T-helper 2 cell treated with Interferon-gamma antibody and Interleukin-4, amounts not matched to agents 100 ng/mL and 5 ng/mL, for 36 hours (primary cell): ENCODE measurements at regions not wholly inside any gene's neighbourhood (a gene's known extent, or its start where the extent isn't known, plus 50 kb on each side); places are given as distances from the start of the nearest gene placed in this dataset.
"Not testable (repeated sequence)": the region's sequence is repeated elsewhere in the genome, so short reads cannot be mapped to it uniquely, and the experiment has no call there.

Source experiments
- intact Hi-C: fragments of 100-400 bp; cut with micrococcal nuclease; formaldehyde crosslinking; loops from one replicate; pipeline ENCODE4 v1.15.1; 2023

DNA sequence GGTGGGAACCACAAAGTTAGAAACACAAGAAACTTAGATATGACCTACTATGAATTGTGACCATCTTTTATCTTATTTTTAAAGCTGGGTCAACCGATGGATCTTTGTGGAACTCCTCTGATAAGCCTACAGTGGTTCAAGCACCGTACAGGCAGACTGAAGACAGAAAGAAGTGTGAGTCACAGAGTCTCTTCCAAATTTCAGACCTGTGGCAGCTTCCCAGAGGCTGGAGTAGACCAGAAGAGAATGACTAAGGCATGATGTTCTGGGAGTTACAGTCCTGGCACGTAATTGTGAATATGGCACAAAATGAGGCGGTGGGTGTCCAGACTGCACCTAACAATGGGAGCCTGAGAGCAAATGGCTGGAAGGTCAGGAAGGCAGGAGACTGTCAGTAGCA lies 70.0 kb downstream of the LMO4 start:
- intact Hi-C loops = no loop called here

- intact Hi-C loops = no loop called here
Measured at GRCh38 chr1:87399264-87399663, 70.6 kb downstream of the LMO4 start.

GRCh38 chr1:87399701-87400100 lies 71.0 kb downstream of the LMO4 start:
- intact Hi-C loops = loop anchor here (5.0 kb wide), 1 partner anchor 1007 kb away; no protein-coding TSS in a partner anchor

- intact Hi-C loops = loop anchor here (5.0 kb wide), 1 partner anchor 1009 kb away; no protein-coding TSS in a partner anchor
Measured at GRCh38 chr1:87400813-87401212, 72.1 kb downstream of the LMO4 start.

DNA sequence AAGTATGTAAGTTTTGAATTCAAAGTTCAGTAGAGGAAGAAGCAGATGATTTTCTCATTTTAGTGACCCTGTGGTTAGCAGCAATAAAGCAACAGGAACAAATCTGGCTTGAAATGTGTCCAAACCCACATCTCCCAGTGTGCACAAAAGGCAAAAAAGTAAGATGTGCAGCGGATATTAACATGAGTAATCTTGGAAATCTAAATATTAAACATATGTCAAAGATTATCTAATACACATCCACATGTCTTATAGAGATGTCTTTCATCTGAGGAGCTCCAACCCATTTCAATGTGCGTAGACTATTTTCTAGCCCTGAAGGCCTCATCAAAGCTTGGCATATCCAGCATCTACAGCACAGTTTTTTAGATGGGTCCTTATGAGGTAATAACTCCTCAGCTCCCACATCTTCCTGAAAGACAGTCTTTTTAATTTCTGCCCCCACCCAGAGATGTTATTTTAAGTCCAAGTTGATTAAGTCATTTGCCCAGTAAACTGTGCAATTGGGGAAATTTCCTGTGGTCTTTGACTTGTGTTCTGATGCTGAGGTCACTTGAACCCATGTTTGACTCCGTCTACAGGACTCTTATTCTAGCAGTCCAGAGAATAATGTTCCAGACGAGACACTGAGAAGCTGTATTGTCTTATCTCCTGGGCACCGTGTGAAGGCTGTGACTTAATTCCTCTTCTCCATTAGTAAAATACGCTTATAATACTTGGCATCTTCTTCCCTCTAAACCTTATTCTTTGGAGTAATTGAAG lies 73.7 kb downstream of the LMO4 start:
- intact Hi-C loops = loop anchor here (5.0 kb wide), 1 partner anchor 1010 kb away; no protein-coding TSS in a partner anchor

DNA sequence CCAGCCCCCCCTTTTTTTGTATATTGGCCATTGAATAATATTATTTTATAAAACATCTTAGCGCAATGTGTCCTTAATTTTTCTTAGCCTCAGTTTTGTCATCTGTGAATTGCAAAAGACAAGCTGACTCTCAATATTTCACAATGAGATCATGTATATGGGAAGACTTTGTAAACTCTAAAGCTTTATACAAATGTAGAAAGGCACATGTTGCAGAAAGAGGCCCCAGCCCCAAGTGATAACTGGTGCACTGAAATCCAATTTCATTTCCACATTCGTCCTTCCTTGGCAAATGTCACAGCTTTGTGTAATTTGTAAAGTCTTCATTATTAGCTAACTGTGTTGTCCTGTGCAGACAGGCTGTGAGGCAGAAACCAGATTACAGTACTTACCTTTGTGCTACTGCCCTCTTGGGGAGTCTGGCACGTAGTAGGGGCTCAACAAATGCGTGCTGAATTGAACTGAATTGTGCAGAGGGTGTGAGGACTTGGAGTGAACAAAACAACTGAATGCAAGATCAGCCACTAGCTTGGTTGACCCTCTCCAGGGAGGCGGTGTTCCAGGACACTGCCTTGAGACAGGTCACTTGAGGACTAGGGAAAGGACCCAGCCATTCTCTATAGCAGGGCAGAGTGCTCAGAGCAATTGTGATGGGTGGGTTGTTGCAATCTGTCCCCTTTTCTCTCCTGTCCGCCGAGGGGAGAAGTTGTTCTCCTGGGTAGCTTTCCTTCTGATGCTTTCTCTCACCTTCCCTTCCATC lies 74.6 kb downstream of the LMO4 start:
- intact Hi-C loops = loop anchor here (5.0 kb wide), 1 partner anchor 1011 kb away; no protein-coding TSS in a partner anchor

DNA sequence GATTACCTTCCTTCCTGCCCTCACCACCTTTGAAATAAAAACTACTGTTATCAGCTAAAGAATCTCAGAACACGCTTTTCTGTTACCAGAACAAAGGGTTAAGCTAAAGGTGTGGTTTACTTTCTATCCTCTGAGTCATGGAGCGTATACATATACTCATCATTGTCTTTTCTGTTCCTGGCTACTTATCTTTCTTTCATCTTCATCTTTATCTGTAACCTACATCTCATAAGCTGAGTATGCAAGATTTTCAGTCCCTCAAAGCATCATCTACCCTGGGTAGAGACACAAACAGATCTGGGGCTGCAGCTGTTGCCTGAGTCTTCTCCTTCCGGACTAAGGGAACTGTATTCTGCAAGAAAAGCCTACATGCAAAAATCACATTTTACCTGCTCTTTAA lies 75.6 kb downstream of the LMO4 start:
- intact Hi-C loops = loop anchor here (1.0 to 5.0 kb wide), 5 partner anchors 31 to 1012 kb away; partner anchors contain the start of gene LMO4

GRCh38 chr1:87408665-87409248 lies 80.1 kb downstream of the LMO4 start:
- intact Hi-C loops = no loop called here

DNA sequence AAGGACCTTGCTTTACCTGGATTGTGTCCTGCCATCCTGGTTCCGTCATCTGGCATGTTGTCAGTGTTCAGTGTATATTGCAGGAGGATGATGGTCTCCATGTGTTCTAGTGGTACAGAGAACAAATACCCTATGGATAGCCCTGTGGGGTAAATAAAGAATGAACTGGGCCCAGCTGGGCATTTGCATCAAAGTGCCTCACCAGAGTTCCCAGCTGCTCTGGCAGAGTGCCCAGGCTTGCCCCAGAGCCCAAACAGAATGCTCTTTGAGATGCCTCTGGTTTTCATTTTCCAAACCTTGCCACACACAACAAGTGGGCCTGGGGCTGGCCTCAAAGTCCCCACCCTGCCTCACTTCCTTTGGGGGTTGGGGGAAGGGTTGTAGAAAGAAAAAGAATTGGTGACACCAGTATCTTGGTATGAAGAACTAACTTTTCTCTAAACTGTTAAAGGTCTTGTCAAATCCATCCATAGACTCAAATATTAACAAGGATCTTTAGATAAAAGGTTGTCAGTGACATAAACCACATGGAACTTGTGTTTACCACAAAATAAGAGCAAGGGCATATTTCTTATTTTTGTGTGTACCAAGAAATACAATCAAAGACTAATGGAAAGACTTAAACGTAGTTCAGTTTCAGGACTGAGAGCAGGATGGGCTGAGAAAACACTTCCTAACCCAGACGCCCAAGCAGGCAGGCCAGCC lies 82.2 kb downstream of the LMO4 start:
- intact Hi-C loops = no loop called here

DNA sequence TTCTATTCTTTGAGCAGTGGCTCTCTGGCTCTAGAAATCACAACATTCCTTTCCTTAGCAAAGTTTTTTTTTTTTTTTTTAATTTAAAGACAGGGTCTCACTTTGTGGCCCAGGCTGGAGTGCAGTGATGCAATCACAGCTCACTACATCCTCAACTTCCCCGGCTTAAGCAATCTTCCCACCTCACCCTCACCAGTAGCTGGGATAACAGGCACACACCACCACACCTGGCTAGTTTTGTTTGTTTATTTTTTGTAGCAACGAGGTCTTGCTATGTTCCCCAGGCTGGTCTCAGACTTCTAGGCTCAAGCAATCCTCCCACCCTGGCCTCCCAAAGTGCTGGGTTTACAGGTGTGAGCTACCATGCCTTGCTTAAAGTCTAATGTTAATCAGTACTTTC lies 85.2 kb downstream of the LMO4 start:
- intact Hi-C loops = not testable (repeated sequence)

- intact Hi-C loops = no loop called here
Measured at GRCh38 chr1:87418048-87418447, 89.4 kb downstream of the LMO4 start.

GRCh38 chr1:87421809-87422208 lies 93.1 kb downstream of the LMO4 start:
- intact Hi-C loops = no loop called here

- intact Hi-C loops = no loop called here
Measured at GRCh38 chr1:87424541-87424940, 95.9 kb downstream of the LMO4 start.

DNA sequence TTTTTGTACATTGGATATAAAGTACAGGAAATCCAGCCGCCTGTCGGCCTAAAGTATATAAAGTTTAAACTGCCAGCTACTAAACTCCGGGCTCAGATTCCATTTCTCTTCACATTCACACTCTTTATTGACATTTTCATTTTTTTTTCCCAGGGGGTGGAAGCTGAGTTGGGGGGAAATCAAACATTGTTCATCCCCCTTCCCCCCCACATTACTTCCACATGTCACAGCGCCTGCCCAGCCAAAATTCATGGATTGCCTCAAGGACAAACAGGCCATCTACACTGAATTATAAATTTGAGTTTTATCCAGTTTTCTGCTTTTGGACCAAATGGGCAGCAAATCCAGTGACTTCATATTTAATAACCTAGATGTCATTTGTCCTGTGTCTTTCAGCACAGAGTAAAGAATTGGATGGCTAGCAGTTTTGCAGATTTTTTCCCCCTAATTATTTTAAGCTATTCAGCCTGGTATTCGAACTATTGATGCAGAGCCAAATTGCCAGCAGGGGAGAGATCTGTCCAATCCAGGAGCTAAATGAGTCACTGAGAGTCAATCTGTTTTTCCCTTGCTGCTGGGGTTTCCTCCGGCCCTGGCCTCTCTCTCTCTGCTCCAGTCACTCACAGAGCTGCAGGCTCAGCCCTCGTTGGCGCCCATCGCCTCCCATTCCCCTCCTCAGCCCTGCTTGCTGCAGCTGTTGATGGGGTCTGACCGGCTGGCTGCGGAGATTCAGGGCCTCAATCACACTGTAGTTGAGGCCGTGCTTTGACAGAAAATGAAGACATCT lies 98.0 kb downstream of the LMO4 start:
- intact Hi-C loops = no loop called here

DNA sequence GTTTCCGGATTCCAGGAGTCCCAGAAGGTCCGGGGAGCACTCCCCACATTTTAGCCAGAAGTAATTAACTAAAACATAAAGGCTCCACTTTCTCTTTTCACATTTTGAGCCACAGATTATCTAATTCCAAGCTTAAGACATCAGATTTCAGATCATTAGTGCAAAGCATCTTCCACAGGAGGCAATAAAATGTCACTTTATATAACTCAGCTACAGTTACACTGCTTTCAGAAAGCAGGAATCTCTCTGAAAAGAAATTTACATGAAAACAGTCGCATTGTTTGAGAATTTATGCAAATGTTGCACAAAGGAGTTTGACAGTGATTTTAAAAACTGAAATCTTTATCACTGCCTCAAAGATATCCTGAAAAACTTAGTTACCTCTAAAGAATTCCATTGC lies 99.7 kb downstream of the LMO4 start:
- intact Hi-C loops = no loop called here

DNA sequence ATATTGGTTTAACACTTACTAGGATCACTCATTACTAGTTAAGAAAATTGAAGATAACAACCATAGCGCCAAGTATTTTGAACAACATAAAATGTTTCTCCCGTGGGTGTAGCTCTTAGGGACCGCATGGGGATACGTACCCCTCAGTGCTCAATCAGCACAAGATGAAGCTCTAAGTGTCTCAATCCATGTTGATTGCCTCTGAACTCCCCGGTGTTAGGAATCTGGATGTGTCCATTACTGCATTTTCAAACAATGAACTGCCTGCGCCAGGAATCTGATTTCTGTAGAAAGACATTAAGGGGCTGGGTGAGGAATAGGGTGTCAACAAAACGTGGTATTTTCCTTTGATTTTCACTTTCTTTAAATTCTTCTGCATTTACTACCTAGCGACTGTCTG lies 100.2 kb downstream of the LMO4 start:
- intact Hi-C loops = no loop called here

GRCh38 chr1:87432685-87433084 lies 104.0 kb downstream of the LMO4 start:
- intact Hi-C loops = no loop called here

GRCh38 chr1:87433101-87433500 lies 104.4 kb downstream of the LMO4 start:
- intact Hi-C loops = not testable (repeated sequence)

DNA sequence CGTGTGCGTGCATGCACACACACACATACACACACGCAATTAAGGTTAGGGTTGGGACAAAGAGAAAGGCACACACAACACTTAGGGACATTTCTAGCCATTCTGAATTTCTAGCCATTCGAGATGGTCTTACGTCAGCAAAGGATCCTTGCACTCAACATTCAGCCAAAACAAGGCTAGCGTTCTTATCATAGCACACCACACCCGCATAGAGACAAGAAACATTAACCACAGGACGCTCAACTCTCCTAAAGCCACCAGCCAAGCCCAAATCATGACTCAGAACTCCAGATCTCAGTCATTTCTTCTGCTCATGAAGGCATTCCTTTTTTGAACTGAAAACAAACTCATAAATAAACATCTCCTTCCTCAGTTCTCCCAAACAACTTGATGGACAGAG lies 106.8 kb downstream of the LMO4 start:
- intact Hi-C loops = loop anchor here (2.0 kb wide), 1 partner anchor 31 kb away; no protein-coding TSS in a partner anchor

DNA sequence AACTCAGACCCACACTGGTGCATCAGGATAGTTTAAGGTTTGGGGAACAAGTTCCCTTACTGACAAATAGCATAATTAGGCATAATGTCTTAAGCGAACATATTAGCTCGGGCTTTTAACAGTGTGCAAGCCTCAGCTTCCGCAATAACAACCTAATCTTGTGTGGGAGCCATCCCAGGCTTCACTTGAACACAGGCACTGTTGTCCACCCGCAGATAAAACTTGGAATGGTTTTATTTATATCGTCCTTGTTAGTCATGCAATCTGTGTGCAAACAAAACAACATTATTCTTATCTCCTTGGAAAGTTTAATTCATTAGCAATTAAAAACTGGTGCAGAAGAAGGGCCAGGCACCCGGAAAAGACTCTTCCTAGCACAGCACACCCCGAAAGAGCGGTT lies 107.4 kb downstream of the LMO4 start:
- intact Hi-C loops = not testable (repeated sequence)

DNA sequence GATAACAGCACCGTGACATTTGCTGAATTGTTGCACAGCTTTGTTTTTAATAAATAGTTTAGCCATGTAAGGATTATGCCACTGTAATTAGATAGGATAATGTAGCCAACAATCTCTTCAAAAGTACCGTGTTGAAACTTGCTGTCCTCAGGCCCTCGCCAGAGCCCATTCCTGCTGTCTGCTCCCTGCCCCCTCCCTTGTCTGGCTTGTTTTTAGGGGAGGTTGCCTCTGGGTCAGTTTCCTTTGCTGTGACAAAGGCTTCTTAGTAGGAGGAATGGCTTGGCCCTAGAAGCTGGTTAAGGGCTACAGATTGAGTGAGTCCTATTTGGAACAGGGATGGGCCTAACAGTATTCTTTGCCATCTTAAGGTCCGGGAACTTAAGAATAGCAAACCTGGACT lies 107.9 kb downstream of the LMO4 start:
- intact Hi-C loops = no loop called here
